ENCODE measurements at regions not wholly inside any gene's neighbourhood (a gene's known extent, or its start where the extent isn't known, plus 50 kb on each side); places are given as distances from the start of the nearest gene placed in this dataset.
"Not testable (repeated sequence)": the region's sequence is repeated elsewhere in the genome, so short reads cannot be mapped to it uniquely, and the experiment has no call there.

DNA sequence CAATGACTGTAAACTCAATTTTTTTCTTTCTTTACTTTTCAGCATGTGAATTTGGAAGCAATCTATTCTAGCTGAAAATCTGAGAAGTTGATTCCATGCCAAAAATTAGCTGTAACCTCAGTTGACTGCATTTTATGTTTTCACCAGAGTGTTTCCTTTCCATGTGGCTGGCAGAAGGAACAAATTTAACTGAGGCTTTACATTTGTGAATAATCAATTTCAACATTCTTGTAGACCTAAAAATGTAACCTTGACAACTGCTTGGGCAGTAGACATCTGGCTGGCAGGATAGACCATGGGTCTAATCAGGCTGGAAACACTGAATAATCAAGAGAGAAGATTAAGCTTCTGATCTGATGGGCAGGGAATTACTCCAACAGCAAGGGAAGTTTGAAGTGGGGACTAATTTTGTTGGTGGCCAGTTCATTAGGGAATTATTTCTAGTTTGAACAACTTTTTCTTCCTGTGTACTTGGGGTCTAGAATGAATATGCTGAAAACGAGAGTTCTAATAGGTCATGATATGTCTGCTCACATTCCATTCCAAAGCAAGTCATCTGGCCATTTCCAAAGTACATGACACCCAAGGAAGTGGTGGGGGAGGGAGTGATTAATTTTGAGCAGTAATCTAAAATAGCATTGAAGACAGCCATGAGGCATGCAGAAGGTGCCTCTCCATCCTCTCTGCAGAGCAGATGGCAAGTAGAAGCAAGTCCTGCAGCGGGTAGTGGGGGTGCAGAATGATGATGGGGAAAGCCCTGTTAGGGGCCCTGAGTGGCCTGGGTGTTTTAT is 68.2 kb downstream of the ATP23 start:
- DNase-seq = no peak

DNA sequence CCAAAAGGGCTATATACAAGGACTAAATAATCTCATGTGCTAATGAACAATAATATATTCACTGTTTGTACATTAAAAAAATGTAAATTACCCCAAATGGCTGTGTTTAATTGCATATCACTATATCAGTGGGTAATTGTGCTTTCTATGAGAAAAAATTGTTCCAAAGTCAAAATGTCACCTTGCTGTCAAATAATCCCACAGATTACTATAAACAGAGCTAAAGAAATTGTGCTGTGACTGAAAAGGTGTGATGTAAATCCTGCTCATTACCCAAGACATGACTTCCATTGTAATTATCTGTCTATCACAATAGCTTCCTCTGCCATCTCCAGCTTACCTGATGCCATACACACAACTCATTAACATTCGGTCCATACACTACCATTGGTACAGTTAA is 70.3 kb downstream of the ATP23 start:
- no peak for DNase-seq

DNA sequence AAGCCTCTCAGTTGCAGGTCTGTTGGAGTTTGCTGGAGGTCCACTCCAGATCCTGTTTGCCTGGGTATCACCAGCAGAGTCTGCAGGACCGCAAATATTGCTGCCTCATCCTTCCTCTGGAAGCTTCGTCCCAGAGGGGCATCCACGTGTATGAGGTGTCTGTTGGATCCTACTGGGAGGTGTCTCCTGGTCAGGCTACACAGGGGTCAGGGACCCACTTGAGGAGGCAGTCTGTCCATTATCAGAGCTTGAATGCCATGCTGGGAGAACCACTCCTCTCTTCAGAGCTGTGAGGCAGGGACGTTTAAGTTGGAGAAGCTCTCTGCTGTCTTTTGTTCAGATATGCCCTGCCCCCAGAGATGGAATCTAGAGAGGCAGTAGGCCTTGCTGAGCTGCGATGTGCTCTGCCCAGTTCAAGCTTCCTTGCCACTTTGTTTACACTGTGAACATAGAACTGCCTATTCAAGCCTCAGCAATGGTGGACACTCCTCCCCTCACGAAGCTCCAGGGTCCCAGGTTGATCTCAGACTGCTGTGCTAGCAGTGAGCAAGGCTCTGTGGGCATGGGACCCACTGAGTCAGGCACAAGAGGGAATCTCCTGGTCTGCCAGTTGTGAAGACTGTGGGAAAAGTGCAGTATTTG is 81.1 kb downstream of the ATP23 start:
- not testable (repeated sequence) for DNase-seq

DNA sequence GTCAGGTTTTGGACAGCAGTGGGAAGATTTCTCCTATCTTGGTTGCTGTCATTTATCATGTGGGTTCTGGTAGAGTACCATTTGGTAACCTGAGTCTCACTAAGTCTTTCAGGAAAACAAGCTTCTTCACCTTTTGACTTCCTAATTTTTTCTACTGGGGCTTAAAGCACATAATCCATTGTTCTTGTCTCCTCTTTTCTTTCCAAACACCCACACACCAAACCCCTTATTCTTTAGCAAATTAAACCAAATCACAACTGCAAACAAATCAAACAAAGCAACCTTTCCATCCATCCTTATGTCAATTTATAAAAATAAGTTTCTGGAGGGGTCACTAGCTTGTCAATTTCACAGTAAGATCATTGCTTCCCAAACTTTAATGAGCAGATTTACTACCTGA is 84.1 kb downstream of the ATP23 start:
- DNase-seq = no peak

DNA sequence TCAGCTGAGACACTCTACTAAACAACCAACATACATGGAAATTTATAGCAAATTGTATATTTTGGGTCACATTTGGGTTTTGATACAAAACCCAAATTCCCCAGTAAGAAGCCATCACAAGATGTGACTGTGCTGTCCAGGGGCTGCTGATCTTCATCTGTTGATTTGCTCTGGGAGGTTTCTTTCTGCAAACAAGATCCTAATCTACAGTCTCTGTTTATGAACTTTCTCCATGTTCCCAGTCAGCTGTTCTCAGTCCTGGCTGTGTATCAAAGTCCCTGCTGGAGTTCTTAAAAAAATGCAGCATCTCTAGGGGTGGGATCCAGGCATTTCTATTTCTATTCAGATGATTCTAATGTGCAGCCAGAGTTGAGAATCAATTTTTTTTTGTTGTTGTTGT is 85.1 kb downstream of the ATP23 start:
- DNase-seq = no peak

DNA sequence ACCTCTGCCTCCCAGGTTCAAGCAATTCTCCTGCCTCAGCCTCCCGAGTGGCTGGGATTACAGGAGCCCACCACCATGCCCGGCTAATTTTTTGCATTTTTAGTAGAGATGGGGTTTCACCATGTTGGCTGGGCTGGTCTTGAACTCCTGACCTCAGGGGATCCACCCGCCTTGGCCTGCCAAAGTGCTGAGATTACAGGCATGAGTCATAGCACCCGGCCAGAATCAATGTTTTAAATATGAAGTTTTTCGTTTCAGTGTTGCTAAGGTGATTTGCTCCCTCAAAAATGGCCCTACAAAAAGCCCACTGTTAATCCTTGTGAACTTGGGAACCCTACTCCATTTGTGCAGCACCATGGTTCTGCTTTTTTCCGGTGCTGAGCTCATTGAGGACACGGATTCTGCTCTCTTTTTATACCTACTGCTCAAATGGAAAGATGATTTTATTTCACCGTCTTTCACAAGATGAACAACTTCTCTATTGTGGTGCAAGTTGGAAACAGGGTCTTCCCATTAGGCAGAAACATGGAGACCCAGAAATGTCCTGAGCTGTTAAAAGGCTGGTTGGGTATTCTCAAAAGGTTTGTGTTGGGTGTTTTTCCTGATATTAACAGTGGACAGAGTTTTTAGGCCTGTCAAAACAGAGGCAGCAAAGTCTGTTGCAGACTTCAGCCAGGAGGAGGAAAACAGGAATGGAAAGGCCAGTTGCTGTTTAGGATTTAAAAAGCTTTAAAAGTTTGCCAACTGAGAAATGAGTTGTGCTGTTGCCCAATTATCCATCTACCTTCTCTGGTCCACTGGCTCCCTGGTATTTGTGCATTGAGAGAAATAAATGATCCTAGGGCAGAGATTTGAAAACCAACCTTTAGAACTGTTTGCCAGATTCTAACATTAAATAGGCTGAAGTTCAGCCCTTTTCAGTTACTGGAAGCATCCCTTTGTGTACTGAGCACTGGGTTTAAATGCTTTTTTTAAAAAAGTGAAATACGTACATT is 85.8 kb downstream of the ATP23 start:
- DNase-seq = no peak

DNA sequence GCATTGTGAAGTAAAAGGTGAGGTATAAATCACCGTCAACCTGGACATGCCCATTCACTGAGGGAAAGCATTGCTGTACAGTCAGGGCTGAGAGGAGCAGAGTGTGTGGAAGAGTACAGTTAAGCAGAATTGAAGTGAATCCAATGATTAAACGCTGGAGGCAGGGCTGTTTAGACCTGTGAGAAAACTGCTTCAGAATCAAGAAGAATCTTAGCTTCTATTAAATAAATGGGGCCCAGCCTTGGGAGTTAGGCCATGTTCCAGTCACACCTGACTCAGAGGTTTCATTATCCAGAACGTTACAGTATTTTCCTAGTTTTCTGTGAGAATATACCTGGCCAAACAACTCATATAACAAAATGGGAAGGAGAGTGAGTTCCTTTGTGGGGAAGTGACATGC is 86.9 kb downstream of the ATP23 start:
- DNase-seq = no peak

DNA sequence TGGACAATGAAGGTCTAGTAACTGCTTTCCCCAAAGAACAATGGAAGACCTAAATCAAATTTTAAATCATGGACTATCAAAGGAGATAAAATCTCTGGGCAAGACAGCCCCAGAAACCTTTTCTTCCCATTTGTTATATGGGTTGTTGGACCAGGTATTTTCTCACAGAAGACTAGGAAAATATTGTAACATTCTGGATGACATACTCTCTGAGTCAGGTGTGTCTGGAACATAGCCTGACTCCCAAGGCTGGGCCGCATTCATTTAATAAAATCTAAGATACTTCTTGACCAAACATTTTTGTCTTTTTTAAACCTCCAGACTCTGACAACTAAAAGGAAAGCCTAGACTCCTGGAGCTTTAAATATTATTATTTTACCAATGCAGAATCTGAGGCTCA is 87.9 kb downstream of the ATP23 start:
- DNase-seq = no peak

DNA sequence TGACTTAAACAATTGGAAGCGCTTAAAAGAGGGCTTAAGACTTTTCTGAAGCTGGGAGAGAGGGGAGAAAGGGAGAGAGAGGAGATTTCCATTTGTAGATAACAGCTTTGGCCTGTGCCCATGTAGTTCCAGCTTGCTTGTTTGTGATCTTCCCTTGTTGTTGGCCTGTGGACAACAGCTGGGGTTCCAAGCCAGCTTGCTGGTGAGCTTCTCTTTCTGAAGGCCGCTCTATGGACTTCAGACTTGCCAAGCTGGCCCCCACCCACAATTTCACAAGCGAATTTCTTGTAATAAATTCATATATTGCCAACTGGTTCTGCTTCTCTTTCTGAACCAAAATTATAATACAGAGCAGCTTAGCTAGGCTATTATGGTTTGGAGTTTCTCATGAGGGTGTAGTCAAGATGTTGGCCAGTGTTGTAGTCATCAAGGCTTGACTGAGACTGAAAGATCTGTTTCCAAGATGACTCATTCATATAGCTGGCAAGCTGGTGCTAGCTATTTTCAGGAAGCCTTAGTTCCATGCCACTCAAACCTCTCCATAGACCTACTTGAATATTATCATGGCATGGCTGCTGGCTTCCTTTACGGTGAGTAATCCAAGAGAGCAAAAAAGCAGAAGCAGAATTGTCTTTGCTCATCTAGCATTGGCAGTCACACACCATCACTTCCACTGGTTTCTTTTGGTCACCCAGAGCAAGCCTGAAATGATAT is 89.4 kb downstream of the ATP23 start:
- peak in 1 of 2 donors; percentile 0 for DNase-seq

DNA sequence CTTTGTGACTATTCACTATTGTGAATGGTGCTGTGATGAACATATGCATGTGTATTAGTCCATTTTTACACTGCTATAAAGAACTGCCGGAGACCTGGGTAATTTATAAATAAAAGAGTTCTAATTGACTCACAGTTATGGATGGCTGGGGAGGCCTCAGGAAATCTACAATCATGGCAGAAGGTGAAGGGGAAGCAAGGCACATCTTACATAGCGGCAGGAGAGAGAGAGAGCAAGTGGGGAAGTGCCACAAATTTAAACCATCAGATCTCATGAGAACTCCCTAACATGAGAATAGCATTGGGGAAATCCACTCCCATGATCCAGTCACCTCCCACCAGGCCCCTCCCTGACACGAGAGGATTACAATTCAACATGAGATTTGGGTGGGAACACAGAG is 90.8 kb downstream of the ATP23 start:
- no peak for DNase-seq

DNA sequence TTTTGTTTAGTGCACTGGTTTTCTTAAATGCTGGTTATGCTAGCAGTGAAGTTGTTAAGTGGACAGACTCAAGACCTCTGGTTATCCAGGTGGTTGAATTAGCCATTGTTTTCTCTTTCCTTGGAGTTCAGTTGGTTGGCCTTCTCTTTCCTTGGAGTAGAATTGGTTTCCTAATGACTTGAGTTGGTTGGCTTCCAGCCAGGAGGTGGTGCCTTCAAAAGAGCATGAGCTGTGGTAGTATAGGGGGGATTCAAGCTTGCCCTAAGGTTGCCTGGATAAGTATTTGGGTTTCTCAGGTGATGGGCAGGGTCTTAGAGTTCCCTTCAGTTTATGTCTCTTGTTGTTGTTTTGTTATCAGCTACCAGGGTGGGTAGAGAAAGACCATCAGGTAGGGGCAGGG is 92.5 kb downstream of the ATP23 start:
- no peak for DNase-seq

DNA sequence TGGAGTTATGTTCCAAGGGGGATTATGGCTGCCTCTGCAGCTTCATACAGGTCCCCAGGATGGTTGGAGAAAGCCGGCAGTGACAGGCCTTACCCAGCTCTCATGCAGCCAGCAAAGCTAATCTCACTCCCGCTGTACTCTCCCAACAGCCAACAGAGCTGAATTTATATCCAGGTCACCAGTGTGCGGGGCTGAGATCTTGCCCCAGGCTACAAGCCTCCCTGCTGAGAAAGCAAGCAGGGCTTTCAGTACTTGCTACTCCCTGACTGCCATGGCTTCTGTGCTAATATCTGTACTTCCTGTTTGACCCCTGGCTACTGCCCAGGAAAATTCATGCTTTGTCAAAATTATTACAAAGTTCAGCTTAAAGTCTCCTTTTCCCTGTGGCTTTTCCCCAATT is 92.9 kb downstream of the ATP23 start:
- DNase-seq = no peak

DNA sequence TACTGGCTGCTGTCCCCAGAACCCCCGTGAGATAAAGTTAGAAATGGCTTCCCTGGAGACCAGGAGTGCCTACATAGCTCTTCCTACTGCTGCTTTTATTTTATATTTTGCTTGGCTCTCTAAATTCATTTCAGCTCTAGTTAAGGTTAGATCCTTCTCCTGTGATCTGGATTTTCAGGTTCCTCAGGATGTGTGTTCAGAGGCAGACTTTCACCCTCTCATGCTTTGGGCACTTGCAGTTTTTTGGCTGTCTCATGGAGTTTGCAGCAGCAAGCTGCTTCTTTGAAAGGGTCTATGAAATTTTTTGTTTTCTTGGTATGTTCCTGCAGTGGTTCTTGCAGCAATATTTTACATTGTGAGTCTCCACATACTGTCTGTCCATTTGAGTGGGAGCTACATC is 93.3 kb downstream of the ATP23 start:
- DNase-seq = no peak

DNA sequence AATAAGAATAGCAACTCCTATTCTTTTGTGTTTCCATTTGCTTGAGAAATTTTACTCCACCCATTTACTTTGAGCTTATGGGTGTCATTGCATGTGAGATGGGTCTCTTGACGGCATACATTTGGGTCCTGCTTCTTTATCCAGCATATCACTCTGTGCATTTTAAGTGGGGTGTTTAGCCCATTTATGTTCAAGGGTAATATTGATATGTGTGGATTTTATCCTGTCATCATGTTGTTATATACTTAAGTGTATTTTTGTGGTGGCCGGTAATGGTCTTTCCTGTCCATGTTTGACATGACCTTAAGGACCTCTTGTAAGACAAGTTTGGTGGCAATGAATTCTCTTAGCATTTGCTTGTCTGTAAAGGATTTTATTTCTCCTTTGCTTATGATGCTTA is 100.1 kb downstream of the ATP23 start:
- DNase-seq = no peak

DNA sequence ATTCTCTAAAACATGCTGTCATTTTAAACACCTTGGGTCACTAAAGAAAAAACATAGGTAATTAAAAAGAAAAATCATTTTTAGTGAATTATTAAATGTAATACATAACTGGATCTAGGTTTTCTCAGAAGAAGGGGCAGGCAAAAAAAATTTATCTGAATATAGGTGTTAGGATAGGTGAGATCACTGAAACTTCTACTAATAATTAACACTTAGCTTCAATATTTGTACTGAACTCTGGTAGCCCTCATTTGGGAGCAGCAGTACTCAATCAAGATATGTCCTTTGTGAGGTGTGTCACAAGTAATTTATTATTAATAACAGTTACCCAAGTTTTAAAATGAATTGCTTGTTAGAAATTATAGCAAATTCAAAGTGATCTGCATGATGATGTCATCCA is 103.6 kb downstream of the ATP23 start:
- no peak for DNase-seq

DNA sequence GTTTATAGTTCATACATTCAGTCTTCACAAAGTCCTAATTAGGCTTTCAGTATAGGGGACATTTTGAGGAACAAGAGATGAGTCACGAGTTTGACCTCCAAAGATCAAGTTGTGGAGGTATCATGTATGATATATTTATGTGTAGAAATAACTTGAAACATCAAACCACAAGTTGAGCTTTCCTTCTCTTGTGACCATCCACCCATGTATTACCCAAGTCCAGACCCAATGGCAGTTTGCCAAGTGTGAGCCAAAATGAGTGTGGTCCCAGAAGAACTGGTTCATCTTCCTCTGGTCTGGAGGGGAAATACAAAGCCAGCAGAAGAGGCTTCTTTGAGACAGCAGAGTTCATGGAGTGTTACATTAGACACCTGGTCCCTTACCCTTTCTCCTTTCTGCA is 104.9 kb downstream of the ATP23 start:
- peak; percentile 24 to 49 for DNase-seq

DNA sequence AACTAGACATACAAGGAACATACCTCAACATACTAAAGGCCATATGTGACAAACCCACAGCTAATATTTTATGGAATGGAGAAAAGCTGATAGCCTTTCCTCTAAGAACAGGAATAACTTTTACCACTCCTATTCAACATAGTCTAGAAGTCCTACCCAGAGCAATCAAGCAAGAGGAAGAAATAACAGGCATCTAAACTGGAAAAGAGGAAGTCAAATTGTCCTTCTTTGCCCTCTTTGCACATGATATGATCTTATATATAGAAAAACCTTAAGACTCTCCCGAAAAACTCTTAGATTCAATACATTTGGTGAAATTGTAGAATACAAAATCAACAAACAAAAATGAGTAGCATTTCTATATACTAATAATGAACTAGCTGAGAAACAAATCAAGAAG is 110.0 kb downstream of the ATP23 start:
- no peak for DNase-seq

DNA sequence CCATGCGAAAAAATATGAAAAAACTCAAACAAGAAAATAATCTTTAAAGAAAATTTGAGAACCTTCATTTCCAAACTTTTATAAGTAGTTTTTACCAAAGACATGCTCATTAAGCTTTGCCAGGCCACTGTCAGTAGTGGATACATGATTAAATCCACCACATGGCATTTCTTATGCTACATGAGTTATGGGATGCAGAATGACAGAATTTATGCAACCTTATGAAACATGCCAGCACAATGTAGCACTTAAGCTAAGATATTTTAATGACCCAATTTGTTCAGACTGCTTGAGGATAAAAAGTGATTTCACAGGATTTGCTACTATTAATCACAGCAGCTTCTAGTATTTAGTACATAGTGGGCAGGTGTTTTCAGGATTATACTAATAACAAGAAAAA is 123.3 kb downstream of the ATP23 start:
- DNase-seq = no peak

DNA sequence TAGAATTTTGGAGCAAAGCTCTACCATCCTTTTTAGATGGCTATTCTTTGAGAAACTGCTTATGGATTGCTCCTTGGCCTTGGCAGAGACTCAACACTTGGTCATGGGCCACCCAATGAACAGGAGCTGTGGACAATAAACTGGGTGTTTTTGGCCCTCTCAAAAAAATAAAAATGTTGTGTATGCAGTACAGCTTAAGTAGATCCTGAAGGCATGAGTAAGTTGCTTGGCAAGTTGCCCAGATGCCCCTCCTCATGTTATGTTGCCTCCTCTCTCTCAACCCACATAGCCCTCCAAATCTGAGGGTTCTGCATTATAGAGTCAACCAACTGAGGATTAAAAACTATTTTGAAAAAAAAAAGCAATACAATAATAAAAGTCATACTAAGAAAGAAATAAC is 124.9 kb downstream of the ATP23 start:
- no peak for DNase-seq

DNA sequence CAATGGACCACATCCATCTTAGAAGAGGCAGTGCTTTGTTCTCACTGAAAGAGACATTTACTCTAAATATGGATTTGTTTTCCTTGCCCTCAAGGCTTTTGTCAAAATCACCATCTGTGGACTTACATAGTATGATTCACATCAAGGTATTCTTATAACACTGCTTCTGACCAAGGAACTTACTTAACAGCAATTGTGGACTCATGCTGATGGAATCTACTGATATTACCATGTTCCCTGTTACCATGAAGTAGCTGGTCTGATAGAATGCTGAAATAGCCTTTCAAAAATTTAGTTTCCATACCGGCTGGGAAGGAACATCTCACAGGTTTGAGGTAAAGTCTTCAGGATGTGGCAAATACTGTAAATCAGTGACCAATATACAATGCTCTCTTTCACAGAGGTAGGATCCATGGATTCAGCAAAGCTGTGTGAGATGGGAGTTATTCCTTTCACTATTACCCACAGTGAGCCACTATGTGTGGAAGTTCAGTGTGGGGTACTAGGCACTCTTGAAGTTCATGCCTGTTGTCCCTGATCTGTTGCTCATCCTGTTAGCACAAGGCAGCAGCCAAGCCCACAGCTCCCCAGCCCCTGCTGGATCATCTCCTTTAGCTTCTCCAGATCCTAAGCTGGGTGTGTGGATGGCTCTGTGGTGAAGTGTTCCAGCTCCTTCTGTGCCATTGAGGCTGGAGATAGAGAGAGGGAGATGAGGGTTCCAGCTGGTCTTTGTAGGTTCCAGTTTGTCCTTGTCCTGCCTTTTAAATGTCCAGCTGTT is 126.4 kb downstream of the ATP23 start:
- DNase-seq = no peak

DNA sequence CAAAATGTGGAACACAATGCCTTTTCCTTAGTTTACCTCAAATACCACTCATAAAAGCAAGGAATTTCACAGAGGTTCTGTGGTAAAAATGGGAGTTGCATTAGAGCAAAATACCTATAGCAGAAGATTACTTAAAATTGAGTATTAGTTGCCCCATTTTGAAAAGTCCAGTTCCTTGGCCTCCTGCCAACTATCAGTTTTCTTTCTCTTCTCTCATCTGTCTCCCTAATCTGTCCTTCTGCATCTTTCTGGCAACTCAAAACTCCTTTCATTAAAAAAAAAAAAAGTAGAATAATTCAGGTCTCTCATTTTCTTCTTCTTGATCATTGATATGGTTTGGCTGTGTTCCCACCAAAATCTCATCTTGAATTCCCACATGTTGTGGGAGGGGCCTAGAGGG is 127.3 kb downstream of the ATP23 start:
- no peak for DNase-seq
